NCI-H146 treated with DMSO at 0.1 percent for 48 hours (cell line): ENCODE measurements at regions not wholly inside any gene's neighbourhood (a gene's known extent, or its start where the extent isn't known, plus 50 kb on each side); places are given as distances from the start of the nearest gene placed in this dataset.
"Not testable (repeated sequence)": the region's sequence is repeated elsewhere in the genome, so short reads cannot be mapped to it uniquely, and the experiment has no call there.

Experiments used
- DNase-seq: peaks from one replicate; lab custom pipeline; 2025; ENCODE audit not compliant: unreplicated experiment; lab: John Stamatoyannopoulos, UW

DNA sequence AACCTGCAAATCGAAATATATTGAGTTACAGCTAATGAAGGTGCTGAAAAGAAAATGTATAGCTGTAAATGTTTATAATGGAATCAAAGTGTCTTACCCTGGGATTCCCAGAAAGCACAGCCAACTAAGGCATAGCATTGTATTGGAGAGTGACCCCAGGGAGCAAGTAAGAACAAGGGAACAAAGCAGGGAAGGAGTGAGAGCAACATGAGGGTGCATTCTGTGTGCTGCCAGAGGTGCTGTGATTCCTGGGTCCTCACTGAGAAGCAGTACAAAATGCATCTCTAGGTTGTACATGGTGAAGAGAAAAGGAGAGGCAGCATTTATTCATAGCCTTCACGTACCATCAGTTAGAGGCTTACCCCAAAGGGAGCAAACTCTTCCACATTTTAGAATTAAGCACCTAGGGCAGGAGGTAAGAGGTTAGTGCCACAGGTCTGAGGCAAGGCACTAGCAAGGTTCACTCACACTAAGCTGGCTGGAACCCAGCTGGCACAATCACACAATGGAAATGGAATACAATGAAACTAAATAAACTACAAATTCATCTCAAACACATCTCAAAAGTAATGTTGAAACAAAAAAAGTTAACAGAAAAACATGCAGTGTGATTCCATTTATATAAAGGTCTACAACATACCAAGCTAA, 151.5 kb upstream of the C2CD4B start:
- no peak for DNase-seq

DNA sequence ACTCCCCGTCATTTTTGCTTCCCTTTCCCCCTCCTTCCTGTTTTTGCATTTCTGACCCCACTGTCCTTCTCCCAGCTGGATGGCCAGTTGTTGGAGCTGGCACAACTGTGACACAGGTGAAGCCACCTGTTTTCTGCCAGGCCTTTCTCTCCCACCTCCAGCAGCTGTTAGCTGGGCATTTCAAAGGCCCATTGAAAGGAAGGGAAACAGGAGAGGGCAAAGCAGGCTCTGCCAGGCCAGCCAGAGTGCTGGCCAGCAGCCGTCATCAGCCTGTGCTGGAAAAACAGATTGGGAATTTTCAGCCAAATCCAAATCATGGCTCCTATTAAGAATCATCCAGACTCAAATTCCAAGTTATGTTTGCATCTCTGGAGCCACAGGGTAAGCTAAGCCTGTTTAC, 155.2 kb upstream of the C2CD4B start:
- DNase-seq = no peak

DNA sequence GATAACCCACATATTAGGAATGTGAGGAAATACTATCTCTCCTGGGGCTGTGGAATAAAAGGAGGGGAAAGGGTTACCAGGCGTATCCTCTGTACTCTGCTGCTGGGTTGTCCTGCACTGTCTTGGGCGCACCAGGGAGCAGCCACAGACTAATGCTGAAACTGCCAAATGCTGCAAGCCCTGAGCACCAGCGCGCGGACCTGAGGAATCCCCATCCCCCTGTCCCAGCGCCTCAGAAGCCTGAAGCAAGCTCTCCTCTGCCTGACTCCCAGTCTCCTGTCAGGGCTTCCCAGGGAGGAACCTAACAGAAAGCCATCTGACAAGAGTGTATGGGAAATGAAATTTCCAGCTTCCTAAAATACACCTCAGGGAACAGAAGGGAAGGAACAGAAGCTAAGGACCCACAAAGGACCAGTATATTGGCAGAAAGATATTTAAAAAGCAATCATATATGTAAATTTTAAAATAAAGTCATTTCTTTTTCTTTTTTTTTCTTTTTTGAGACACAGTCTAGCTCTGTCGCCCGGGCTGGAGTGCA, 158.3 kb upstream of the C2CD4B start:
- no peak for DNase-seq

DNA sequence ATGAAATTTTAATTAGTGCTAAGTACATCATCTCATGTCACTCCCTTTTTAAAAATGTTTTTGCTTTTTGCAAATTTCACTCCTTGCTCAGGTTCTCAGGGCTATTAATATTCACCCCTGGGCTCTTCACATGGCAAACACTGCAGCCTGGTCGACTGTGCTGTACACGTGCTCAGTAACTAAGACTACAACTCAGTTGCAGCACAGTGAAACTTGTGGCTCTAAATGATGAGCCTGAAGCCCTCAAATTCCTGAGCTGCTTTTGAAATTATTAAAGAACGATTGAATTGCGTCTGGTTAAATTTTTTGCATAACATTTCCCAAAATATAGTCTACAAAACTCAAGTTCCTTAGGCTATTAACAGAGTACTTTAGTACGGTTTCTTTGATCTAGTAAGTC, 159.3 kb upstream of the C2CD4B start:
- DNase-seq = no peak

DNA sequence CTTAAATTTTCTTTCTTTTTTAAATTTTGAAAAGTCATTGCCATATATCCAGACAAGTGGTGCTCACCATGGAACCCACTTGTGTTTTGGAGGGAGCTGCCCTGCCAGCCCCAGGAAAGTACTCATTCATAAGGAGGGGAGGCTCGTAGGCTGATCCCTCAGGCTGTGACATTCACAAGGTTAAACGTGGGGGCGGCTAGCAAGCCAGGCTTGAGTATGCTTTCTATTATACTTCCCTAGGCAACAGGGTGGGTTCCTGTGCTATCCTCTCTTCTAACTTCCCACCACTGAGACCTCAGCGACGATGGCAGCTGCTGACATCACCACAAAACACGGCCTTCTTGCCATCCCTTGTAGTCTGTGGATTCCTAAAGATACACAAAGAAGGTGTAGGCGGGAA, 160.5 kb upstream of the C2CD4B start:
- DNase-seq = no peak

DNA sequence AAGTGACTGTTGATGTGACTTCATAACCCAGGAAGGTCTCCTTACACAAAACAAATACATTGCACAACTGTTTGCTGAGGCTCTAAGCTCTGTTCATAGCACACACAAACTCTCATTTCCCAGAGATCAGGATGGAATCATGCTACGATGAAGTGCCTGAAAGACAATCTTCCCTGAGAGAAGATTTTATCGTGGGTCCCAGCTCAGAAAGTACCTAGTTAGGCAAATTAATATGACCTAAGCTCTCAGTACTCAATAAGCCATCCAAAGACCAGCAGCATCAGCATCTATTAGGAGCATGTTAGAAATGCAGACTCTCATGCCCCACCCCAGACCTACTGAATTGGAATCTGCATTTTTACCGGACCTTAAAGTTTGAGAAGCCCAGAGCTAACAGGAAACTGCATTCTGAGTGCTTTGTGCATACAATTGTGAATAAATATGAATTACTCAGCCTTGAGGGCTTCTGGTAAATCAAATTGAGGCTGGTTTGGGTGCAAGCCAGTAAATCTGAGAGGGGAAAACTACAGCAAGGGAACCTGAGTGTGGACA, 161.5 kb upstream of the C2CD4B start:
- no peak for DNase-seq

DNA sequence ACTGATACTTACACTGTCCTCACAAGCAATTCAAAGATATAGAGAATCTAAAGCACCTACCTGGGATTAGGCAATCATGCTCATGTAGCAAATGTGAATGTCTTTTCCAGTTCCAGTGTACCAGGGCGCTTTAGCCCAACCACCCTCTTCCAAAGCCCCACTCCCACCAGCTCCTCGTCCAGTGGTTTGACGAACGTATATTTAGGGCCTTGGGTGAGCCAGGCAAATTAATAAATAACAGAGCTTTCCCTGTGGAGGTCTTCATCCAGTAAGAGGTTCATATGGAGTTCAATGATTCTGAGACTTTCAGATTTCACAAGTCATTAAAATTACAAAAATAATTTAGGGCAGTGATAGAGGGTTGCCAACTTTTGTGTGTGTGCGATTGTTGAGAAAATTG, 162.3 kb upstream of the C2CD4B start:
- no peak for DNase-seq

DNA sequence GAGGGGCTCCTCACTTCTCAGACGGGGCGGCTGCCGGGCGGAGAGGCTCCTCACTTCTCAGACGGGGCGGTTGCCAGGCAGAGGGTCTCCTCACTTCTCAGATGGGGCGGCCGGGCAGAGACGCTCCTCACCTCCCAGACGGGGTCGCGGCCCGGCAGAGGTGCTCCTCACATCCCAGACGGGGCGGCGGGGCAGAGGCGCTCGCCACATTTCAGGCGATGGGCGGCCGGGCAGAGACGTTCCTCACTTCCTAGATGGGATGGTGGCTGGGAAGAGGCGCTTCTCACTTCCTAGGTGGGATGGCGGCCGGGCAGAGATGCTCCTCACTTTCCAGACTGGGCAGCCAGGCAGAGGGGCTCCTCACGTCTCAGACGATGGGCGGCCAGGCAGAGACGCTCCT, 167.4 kb upstream of the C2CD4B start:
- not testable (repeated sequence) for DNase-seq

DNA sequence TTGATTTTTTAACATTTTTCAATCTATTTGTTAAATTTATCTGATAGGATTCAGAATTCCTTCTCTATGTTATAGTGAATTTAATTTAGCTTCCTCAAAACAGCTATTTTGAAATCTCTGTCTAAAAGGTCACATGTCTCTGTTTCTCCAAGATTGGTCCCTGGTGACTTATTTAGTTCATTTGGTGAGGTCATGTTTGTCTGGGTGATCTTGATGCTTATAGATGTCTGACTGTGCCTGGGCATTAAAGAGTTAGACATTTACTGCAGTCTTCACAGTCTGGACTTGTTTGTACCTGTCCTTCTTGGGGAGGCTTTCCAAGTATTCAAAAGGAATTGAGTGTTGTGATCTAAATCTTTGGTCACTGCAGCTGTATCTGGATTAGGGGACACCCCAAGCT, 169.5 kb upstream of the C2CD4B start:
- no peak for DNase-seq

DNA sequence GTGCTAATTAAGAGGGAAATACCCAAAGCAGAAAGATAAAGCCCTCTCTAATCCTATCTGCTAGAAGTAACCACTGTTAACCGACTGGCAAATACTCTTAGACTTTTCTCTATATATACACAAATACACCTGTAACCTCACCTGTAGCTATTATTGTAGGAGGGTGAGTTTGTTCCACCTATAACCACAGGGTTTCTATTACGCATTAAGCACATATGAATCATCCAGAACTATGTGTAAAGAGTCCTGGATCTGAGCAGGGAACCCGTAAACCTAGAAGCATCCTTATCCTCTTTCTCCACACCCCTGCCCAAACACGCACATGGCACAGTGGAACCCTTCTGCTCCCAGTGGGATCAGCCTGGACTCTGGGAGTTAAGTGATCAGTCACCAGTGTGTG, 172.8 kb upstream of the C2CD4B start:
- no peak for DNase-seq

DNA sequence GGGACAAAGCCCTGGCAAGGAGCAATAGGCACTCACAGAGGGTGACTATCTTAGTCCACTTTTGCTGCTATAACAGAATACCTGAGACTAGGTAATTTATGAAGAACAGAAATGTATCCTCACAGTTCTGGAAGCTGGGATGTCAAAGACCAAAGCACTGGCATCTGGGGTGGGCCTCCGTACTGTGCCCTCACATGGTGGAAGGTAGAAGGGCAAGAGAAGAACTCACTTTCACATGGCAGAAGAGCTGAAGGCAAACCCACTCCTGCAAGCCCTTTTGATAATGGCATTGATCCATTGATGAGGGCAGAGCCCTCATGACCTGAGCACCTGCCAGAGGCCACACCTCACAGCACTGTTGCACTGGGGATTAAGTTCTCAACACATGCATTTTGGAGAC, 173.4 kb upstream of the C2CD4B start:
- DNase-seq = no peak

DNA sequence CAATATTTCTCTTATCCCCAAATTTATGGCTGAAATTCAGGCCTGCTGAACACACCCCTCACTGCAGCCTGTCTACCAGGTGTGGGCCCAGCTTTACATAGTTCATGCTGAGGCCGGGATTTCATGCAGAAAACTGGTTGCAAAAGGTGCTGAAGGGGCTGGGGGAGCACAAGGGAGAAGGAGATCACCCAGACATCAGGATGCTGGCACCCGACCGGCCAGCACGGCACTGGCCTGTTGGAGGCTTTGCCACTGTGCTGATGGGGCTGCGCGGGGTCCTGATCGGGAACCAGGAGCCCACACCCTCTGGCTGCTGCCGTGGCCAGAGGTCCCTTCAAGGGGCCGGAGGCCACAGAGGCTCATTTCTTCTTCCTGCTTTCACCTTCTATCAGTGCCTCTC, 177.9 kb upstream of the C2CD4B start:
- no peak for DNase-seq

DNA sequence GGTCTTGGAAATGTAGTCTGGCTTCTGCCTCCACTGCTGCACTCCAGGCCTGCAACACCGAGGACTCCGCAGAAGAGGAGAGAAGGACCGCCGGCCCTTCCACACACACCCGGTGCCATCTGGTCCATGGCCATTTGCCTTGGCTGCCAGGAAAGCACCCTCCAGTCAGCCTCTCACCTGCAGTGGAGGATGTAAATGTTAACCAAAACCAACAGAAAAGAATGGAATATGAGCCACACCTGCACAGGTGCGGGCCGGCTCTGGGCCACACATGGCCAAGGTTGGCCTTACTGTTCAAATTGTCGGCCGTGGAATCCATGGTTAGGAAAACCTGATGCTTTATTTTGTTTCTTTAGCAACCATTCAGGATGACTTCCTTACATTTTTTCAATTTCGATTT, 178.3 kb upstream of the C2CD4B start:
- DNase-seq = no peak

DNA sequence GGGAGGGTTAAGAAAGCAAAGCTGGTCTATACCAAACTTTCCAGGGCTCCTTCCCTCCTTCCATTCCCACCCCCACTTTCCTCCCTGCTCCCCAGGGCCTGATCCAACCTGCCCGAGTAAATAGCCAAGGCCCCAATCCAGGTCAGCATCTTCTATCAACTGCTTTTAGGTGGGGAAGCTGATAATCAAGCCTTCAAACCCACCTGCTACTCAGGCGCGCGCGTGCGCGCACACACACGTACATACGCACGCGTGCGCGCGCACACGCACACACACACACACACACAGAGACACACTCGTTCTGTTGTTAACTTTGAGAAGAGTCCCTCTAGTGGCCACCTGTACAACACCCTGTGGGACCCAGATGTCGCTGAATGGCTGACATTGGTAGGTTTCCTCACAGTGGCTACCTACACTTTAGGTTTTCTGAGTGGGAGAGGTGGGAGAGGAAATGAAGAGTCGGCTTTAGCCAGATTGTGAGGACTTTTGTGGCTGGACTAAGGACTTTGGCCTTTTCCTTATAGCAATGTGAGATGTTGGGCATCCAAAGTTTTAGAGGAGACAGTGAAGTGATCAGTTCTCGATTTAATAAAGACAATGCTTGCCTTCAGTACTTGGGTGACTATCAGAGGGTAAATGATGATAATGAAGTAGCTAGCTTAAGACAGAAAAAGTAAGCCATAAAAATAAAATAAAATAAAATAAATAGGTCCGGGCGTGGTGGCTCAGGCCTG, 179.9 kb upstream of the C2CD4B start:
- no peak for DNase-seq

DNA sequence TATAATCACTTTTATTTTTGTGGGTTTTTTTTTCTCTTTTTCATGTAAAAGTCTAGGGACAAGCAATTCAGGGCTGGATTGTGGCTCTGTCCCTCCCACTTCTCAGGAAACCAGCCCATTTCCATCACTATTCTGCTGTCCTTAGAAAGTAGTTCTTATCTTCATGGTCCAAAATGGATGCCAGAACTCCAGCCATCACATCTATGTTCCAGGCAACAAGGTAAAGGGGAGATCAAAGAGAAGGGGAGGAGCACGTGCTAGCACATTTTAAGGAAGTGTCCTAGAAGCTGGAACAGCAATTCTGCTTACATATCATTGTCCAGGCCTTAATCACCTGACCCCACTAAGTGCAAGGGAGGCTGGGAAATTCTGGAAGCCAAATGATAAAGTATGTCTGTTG, 181.1 kb upstream of the C2CD4B start:
- no peak for DNase-seq

DNA sequence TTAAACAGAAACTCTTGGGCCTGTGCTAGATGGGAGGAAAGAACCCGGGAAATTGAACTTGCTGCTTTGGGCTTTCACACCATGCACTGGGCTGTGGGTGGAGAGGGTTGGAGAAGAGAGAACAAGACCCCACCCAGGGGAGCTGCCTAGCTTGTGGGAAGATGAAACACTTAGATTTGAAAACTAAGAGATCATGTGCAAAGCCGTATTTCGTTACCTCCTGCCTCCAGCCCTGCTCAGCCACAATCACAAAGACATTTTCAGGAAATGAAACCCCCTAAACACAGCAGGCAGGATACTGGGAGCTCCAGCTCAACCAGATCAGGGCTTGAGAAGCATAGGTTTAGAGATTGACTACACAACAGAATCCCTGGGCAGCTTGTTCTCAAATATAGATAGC, 183.0 kb upstream of the C2CD4B start:
- DNase-seq = no peak

DNA sequence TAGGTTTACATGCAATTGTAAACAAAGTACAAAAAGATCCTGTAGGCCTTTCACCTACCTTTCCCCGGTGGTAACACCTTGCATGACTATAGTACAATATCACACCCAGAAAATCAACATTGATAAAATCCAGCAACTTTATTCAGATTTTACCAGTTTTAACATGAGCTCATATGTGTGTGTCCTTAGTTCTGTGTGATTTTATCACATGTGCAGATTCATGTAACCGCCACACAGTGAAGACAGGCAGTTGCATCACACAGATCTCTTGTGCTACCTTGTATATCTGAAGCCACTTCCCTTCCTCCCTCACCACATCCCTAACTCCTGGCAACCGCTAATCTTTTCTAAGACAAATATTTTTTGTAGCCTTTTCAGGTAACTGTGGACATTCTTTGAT, 183.5 kb upstream of the C2CD4B start:
- no peak for DNase-seq

DNA sequence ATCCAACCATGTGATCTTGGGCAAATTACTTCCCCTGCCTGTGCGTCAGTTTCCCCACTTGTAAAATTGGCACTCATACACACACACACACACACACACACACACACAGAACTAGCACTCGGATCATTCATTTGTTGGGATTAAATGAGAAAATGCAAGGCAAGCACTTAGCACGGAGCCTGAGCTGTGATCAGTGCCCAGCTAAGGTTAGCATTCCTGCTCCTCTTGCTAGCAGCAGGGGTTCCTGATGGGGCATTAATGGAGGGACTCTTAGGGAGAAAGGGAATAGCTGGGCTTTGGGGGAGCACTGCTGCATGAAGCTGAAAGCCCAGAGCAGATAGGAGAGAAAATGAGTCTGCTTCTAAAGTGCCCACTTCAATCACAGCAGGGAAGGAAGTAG, 187.7 kb upstream of the C2CD4B start:
- no peak for DNase-seq

DNA sequence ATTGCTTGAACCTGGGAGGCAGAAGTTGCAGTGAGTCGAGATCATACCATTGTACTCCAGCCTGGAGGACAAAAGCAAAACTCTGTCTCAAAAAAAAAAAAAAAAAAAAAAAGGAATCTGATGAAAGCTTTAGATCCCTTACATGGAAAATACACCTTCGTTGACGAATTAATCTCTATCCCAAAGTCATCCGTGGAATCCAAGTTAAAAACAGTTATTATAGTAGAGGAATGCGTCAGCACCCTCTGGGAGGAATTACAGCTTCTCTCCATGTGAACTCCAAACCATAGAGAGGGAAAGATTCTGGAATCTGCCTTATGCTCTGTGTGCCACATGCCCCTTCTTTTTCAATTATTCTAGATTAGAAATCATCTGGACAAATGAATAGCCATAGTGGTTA, 192.3 kb upstream of the C2CD4B start:
- no peak for DNase-seq

DNA sequence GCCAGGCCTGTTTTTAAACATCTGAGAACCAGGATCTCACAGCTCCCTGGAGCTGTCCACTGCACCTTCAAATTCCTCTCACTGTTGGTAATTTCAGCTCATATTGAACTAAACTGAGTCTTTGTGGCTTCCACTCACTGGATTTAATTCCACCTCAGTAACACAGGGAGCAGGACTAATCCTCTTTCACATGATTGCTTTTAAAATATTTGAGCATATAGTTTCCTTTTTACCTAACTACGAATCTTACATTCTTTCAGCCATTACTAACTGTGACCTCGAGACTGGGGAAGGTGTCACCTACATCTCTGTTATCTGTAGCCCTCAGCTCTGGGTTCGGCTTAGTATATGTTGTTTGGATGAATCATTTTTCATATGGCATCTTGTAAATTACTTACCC, 194.3 kb upstream of the C2CD4B start:
- no peak for DNase-seq

DNA sequence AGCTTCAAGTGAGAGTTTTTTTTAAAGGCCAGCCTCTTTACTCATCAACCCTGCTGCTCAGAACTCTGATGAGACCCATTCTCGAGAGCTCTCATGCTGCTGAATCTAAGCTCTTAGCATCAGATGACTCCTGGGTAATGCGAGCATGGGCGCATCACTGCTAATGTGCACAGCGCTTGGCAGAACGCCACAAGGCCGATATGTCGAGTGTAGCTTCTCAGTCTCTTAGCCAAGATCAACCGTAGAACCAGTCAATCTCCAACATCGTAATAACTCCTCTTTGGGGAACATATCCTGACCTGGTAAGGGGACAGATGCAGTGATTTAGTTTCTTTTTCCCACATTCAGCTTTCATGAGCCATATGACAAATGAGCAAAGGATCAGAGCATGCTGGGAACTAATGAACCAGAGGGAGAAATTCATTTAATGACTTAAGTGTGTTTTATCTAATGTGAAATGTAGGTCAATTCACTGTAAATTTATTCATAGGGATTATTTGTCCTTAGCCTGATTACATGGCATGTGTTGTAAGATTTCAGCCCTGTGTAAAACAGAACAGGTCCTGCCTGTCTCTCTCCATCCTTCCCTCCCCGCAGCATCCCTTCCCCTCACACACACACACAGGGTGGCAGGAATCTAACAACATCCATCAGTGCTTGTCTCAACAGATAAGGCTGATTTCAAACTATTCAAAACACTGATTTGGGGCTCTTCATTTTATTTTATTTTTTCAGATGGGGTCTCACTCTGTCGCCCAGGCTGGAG, 195.4 kb upstream of the C2CD4B start:
- no peak for DNase-seq

DNA sequence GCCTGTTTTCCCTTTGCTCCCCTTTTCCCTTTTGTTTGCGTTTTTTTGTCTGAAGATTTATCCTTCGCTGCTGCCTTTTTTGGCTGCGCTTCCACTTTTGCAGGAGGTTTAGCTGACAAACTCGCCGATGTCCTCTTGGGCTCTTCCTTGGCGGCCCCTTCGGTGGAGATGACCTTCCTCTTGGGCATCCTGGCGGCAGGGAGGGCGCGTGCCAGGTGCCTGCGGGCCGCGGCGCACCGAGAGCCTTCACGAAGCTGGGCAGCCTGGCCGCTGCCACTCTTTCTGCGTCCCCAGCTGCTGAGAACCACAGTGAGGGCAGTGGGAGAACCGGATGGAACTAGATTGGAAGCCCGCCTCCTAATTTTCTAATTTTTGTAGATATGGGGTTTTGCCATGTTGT, 197.1 kb upstream of the C2CD4B start:
- DNase-seq = no peak
